Activated CD8-positive, alpha-beta T cell treated with anti-CD3 and anti-CD28 coated beads for 36 hours (primary cell): ENCODE measurements at regions not wholly inside any gene's neighbourhood (a gene's known extent, or its start where the extent isn't known, plus 50 kb on each side); places are given as distances from the start of the nearest gene placed in this dataset.
"Not testable (repeated sequence)": the region's sequence is repeated elsewhere in the genome, so short reads cannot be mapped to it uniquely, and the experiment has no call there.

Source experiments
- ATAC-seq: fragments of 200-7000 bp; cut with Tn5 transposase; one replicate; pipeline ENCODE4 v1.10.0; 2021; ENCODE audit warnings: mild to moderate bottlenecking, moderate library complexity
- CTCF ChIA-PET: fragments of 350-600 bp; sonication (Branson Sonifier 250); formaldehyde crosslinking; loops from one replicate; lab custom pipeline; 2021; ENCODE audit warnings: antibody characterized with exemption; lab: Charles Lee
- POLR2A ChIA-PET: fragments of 350-600 bp; sonication (Branson Sonifier 250); formaldehyde crosslinking; loops from one replicate; lab custom pipeline; 2021; ENCODE audit warnings: antibody characterized with exemption; lab: Charles Lee
- DNase-seq: peaks from one replicate; pipeline ENCODE4 v3.0.0-alpha.2; 2020
- H3K27ac Mint-ChIP-seq: one replicate; pipeline ENCODE4 v1.8.0; 2021; ENCODE audit warnings: mild to moderate bottlenecking, mixed read lengths
- H3K27me3 Mint-ChIP-seq: one replicate; pipeline ENCODE4 v1.8.0; 2021; ENCODE audit warnings: mixed read lengths
- H3K36me3 Mint-ChIP-seq: one replicate; pipeline ENCODE4 v1.8.0; 2021; ENCODE audit warnings: low read depth, mixed read lengths
- H3K4me1 Mint-ChIP-seq: one replicate; pipeline ENCODE4 v1.8.0; 2021; ENCODE audit warnings: low read depth, mixed read lengths
- H3K4me3 Mint-ChIP-seq: one replicate; pipeline ENCODE4 v1.8.0; 2021; ENCODE audit warnings: mild to moderate bottlenecking, moderate library complexity, mixed read lengths
- H3K9me3 Mint-ChIP-seq: one replicate; pipeline ENCODE4 v1.8.0; 2021; ENCODE audit warnings: mixed read lengths
- intact Hi-C: fragments of 100-400 bp; cut with micrococcal nuclease; formaldehyde crosslinking; loops from one replicate; pipeline ENCODE4 v1.10.0; 2022
- TF ChIP-seq, protein P1 (sequence below): fragments of 200-600 bp; IDR thresholded peaks from one replicate; pipeline ENCODE4 v1.8.0; 2022; ENCODE audit warnings: antibody characterized with exemption, mild to moderate bottlenecking

DNA sequence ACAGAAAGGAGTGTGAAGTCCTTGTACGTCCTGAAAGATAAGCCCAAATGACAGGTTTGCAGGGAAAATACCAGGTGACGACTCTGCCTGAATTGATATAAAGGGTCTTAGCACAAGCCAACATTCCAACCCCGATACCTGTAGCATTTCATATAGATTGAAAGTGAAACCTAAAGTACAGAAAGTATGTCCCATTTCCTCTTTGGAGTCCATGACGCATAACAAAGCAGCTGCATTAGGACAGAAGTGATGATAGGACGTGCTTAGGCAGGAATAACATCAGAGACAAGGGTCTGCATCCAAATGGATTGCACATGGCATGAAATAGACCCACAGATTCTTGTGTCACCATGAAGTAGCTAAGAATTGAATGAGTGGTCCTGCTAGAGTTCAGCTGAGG is 187.0 kb upstream of the ROBO1 start:
- H3K27me3 Mint-ChIP-seq: no peaks in the 10 kb centered on the region
- no peaks in the 10 kb centered on the region for H3K36me3 Mint-ChIP-seq
- CTCF ChIA-PET: no interaction called here
- ATAC-seq: no peak
- POLR2A ChIA-PET: no interaction called here
- TF ChIP-seq, protein P1, sequence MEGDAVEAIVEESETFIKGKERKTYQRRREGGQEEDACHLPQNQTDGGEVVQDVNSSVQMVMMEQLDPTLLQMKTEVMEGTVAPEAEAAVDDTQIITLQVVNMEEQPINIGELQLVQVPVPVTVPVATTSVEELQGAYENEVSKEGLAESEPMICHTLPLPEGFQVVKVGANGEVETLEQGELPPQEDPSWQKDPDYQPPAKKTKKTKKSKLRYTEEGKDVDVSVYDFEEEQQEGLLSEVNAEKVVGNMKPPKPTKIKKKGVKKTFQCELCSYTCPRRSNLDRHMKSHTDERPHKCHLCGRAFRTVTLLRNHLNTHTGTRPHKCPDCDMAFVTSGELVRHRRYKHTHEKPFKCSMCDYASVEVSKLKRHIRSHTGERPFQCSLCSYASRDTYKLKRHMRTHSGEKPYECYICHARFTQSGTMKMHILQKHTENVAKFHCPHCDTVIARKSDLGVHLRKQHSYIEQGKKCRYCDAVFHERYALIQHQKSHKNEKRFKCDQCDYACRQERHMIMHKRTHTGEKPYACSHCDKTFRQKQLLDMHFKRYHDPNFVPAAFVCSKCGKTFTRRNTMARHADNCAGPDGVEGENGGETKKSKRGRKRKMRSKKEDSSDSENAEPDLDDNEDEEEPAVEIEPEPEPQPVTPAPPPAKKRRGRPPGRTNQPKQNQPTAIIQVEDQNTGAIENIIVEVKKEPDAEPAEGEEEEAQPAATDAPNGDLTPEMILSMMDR: no peak
- H3K27ac Mint-ChIP-seq: no peak overlapping the region
- H3K4me3 Mint-ChIP-seq: no peak overlapping the region
- intact Hi-C loops: no loop called here
- H3K4me1 Mint-ChIP-seq: no peaks in the 10 kb centered on the region
- no peaks in the 10 kb centered on the region for H3K9me3 Mint-ChIP-seq
- no peak for DNase-seq

GRCh38 chr3:79953591-79954101 is 185.8 kb upstream of the ROBO1 start:
- POLR2A ChIA-PET: no interaction called here
- Mint-ChIP-seq H3K4me3 (no peak overlapping the region), H3K27me3 (no peaks in the 10 kb centered on the region)

DNA sequence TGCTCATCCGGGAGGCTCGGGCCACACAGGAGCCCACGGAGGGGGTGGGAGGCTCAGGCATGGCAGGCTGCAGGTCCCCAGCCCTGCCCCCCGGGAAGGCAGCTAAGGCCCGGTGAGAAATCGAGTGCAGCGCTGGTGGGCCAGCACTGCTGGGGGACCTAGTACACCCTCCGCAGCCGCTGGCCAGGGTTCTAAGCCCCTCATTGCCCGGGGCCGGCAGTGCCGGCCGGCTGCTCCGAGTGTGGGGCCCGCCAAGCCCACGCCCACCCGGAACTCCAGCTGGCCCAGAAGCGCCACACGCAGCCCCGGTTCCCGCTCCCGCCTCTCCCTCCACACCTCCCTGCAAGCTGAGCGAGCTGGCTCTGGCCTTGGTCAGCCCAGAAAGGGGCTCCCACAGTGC is 183.6 kb upstream of the ROBO1 start:
- POLR2A ChIA-PET, H3K9me3 Mint-ChIP-seq, H3K4me3 Mint-ChIP-seq, DNase-seq, ATAC-seq, H3K36me3 Mint-ChIP-seq, H3K27ac Mint-ChIP-seq, H3K4me1 Mint-ChIP-seq, H3K27me3 Mint-ChIP-seq, CTCF ChIA-PET, intact Hi-C loops: not testable (repeated sequence)

More at GRCh38 chr3:79953591-79954101, 185.8 kb upstream of the ROBO1 start:
- intact Hi-C loops: no loop called here
- CTCF ChIA-PET: no interaction called here
- DNase-seq (no peak), ATAC-seq (no peak)
- H3K9me3 Mint-ChIP-seq: no peaks in the 10 kb centered on the region
- TF ChIP-seq, protein P1: no peak
- no peak overlapping the region for H3K27ac Mint-ChIP-seq
- H3K4me1 Mint-ChIP-seq: no peaks in the 10 kb centered on the region
- H3K36me3 Mint-ChIP-seq: no peaks in the 10 kb centered on the region

- H3K27ac Mint-ChIP-seq: no peak overlapping the region
- H3K9me3 Mint-ChIP-seq: no peaks in the 10 kb centered on the region
- no peaks in the 10 kb centered on the region for H3K4me1 Mint-ChIP-seq
- no peak overlapping the region for H3K4me3 Mint-ChIP-seq
- CTCF ChIA-PET: no interaction called here
- ATAC-seq (no peak), DNase-seq (no peak)
- intact Hi-C loops: no loop called here
- H3K27me3 Mint-ChIP-seq: no peaks in the 10 kb centered on the region
- POLR2A ChIA-PET: no interaction called here
- H3K36me3 Mint-ChIP-seq: no peaks in the 10 kb centered on the region
- TF ChIP-seq, protein P1: no peak
Measured at GRCh38 chr3:79947957-79948356, 180.2 kb upstream of the ROBO1 start.

DNA sequence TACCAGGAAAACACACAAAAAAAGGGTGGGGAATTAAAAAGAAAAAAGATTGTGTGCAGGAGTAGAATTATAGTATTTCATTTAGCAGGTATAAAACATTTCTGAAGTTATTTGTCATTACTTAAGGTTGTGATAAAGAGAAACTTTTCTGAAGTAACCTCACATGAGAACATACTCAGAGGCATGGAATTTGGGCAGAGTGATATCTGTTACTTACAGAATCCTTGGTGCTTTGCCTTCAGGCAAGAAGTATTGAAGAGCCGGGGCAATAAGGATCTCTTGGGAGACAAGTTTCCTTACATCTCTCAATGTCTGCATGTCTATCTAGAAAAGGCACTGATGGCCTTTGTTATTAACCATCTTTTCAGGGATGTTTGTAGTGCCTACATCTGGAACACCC is 179.7 kb upstream of the ROBO1 start:
- POLR2A ChIA-PET: no interaction called here

More for the DNA sequence above, 179.7 kb upstream of the ROBO1 start:
- CTCF ChIA-PET: no interaction called here
- Mint-ChIP-seq H3K9me3 (no peaks in the 10 kb centered on the region), H3K4me1 (no peaks in the 10 kb centered on the region), H3K36me3 (no peaks in the 10 kb centered on the region), H3K27ac (no peak overlapping the region), H3K27me3 (no peaks in the 10 kb centered on the region), H3K4me3 (no peak overlapping the region)
- TF ChIP-seq, protein P1: no peak
- DNase-seq (no peak), ATAC-seq (no peak)
- intact Hi-C loops: no loop called here
